ENCODE measurements at regions not wholly inside any gene's neighbourhood (a gene's known extent, or its start where the extent isn't known, plus 50 kb on each side); places are given as distances from the start of the nearest gene placed in this dataset.

DNA sequence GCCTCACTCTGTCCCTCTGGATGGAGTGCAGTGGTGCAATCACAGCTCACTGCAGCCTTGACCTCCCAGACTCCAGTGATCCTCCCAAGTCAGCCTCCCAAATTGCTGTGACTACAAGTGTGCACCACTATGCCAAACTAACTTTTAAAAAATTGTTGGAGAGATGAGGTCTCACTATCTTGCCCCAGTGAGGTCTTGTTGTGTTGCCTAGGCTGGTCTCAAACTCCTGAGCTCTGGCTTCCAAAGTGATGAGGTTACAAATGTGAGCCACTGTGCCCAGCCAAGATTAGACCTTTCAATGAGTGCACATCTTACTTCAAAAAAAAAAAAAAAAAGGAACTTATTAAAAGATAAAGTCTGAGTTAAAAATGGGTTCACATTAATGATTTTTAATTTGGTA, 1838.1 kb upstream of the DEFB115 start:
- TF ChIP-seq, protein P1, sequence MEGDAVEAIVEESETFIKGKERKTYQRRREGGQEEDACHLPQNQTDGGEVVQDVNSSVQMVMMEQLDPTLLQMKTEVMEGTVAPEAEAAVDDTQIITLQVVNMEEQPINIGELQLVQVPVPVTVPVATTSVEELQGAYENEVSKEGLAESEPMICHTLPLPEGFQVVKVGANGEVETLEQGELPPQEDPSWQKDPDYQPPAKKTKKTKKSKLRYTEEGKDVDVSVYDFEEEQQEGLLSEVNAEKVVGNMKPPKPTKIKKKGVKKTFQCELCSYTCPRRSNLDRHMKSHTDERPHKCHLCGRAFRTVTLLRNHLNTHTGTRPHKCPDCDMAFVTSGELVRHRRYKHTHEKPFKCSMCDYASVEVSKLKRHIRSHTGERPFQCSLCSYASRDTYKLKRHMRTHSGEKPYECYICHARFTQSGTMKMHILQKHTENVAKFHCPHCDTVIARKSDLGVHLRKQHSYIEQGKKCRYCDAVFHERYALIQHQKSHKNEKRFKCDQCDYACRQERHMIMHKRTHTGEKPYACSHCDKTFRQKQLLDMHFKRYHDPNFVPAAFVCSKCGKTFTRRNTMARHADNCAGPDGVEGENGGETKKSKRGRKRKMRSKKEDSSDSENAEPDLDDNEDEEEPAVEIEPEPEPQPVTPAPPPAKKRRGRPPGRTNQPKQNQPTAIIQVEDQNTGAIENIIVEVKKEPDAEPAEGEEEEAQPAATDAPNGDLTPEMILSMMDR (IDR thresholded peaks at IDR 0.05; ENCODE audit: insufficient read depth, low read length) = no peak
- TF ChIP-seq SPI1 (IDR thresholded peaks at IDR 0.05; ENCODE audit: borderline replicate concordance, low read depth) (no peak), POLR2AphosphoS5 (IDR thresholded peaks at IDR 0.05; ENCODE audit: low read depth) (no peak)

Data from HL-60 (cell line).